ENCODE measurements at regions not wholly inside any gene's neighbourhood (a gene's known extent, or its start where the extent isn't known, plus 50 kb on each side); places are given as distances from the start of the nearest gene placed in this dataset.

DNA sequence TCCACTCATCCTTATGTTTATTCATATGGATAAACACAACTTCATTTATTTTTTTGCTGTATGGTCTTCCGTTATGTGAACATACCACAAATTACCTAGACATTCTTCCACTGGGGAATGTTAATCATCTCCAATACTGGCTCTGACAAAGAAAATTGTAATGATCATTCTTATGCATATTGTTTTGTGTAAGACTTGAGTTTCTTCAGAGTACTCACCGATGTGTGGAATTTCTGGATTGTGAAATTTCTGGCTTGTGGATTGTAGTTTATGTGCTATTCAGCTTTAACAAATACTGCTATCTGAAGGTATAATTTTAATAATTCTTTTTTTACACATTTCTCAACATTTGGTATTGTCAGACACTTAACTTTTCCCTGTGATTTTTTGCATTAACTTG, 212.2 kb upstream of the THUMPD2 start:
- TF ChIP-seq SP1 (IDR thresholded peaks at IDR 0.05) (no peak), ZNF384 (IDR thresholded peaks at IDR 0.05) (no peak), FOXK2 (IDR thresholded peaks at IDR 0.05) (no peak), FOXM1 (IDR thresholded peaks at IDR 0.05; ENCODE audit: borderline replicate concordance) (no peak), SUZ12 (IDR thresholded peaks at IDR 0.05) (no peak), NFRKB (IDR thresholded peaks at IDR 0.05) (no peak), BHLHE40 (IDR thresholded peaks at IDR 0.05; ENCODE audit: borderline replicate concordance) (no peak), FOXA1 (IDR thresholded peaks at IDR 0.05) (no peak), LEF1 (IDR thresholded peaks at IDR 0.05; ENCODE audit: borderline replicate concordance) (no peak)
